Muscle of leg (tissue), 3 donors: ENCODE measurements at regions not wholly inside any gene's neighbourhood (a gene's known extent, or its start where the extent isn't known, plus 50 kb on each side); places are given as distances from the start of the nearest gene placed in this dataset.

Experiments used
- DNase-seq: peaks from one replicate; pipeline ENCODE4 v3.0.0; 2013
- H3K27ac ChIP-seq: one replicate; pipeline ENCODE4 v1.5.1; 2013; ENCODE audit warnings: mild to moderate bottlenecking, low read length, control low read depth
- H3K27me3 ChIP-seq: one replicate; pipeline ENCODE4 v1.6.1; 2013; ENCODE audit warnings: low read length; ENCODE audit not compliant: control insufficient read depth, insufficient read depth
- H3K36me3 ChIP-seq: one replicate; pipeline ENCODE4 v1.6.1; 2013; ENCODE audit warnings: low read length; ENCODE audit not compliant: control insufficient read depth, insufficient read depth
- H3K4me1 ChIP-seq: one replicate; pipeline ENCODE4 v1.6.1; 2013; ENCODE audit warnings: low read length; ENCODE audit not compliant: control insufficient read depth, insufficient read depth
- H3K4me3 ChIP-seq: one replicate; pipeline ENCODE4 v1.5.1; 2013; ENCODE audit warnings: low read length, control low read depth
- H3K9me3 ChIP-seq: replicated peaks from 2 replicates; pipeline ENCODE4 v1.6.1; 2013; ENCODE audit warnings: low read depth, low read length; ENCODE audit not compliant: control insufficient read depth
- WGBS: methylation state at CpG from one replicate; pipeline ENCODE4 v1.1.5; 2013; ENCODE audit warnings: missing lambda C conversion rate; ENCODE audit not compliant: insufficient coverage; 5-methylcytosine and 5-hydroxymethylcytosine counted together

- Histone ChIP-seq H3K36me3 (no peaks in the 10 kb centered on the region), H3K27me3 (no peaks in the 10 kb centered on the region), H3K27ac (no peak overlapping the region), H3K4me1 (no peaks in the 10 kb centered on the region), H3K4me3 (no peak overlapping the region), H3K9me3 (peaks cover 3% of the 10 kb centered on the region)
- no peak for DNase-seq
Measured at GRCh38 chr6:95387845-95388244, 189.5 kb upstream of the MANEA start.

DNA sequence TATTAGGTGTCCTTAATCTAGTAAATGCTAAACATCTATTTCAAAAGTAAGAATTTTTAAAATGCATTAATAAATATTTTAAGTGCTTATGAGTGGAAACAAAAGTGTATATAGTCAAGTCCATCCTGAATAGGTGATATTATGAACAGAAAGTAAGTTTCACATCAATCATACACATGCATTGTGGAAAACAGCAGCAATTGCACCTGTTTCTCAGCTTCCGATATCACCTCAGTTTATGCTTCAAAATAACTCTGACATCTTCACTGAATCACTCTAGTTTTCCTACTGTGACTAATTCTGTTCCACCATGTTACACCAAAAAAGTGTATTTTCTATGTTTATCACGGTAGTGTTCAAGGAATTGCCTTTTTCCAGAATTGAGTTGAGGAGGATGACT, 172.6 kb upstream of the MANEA start:
- Histone ChIP-seq H3K4me3 (no peak overlapping the region), H3K9me3 (no peaks in the 10 kb centered on the region), H3K4me1 (no peaks in the 10 kb centered on the region), H3K27me3 (no peaks in the 10 kb centered on the region), H3K36me3 (no peaks in the 10 kb centered on the region), H3K27ac (no peak overlapping the region)
- WGBS, result no CpG with 5 or more reads among the region's 2 CpGs
- no peak for DNase-seq

GRCh38 chr6:95408111-95408510, 169.2 kb upstream of the MANEA start:
- WGBS, result no CpG with 5 or more reads among the region's 1 CpG
- H3K4me3 ChIP-seq, result no peak overlapping the region
- H3K36me3 ChIP-seq, result no peaks in the 10 kb centered on the region
- no peak for DNase-seq
- no peaks in the 10 kb centered on the region for H3K9me3 ChIP-seq
- H3K27ac ChIP-seq, result no peak overlapping the region
- no peaks in the 10 kb centered on the region for H3K27me3 ChIP-seq
- H3K4me1 ChIP-seq, result no peaks in the 10 kb centered on the region

- no peak for DNase-seq
- Histone ChIP-seq H3K4me1 (no peaks in the 10 kb centered on the region), H3K36me3 (no peaks in the 10 kb centered on the region), H3K4me3 (no peak overlapping the region), H3K27ac (no peak overlapping the region), H3K27me3 (no peaks in the 10 kb centered on the region), H3K9me3 (no peaks in the 10 kb centered on the region)
- 36% methylated on average over 2 of the region's 3 CpGs for WGBS
Measured at GRCh38 chr6:95410168-95410567, 167.2 kb upstream of the MANEA start.

- H3K4me1 ChIP-seq, result no peaks in the 10 kb centered on the region
- H3K27me3 ChIP-seq, result no peaks in the 10 kb centered on the region
- H3K36me3 ChIP-seq, result no peaks in the 10 kb centered on the region
- no peaks in the 10 kb centered on the region for H3K9me3 ChIP-seq
- no CpG with 5 or more reads among the region's 2 CpGs for WGBS
- H3K4me3 ChIP-seq, result no peak overlapping the region
- no peak overlapping the region for H3K27ac ChIP-seq
- DNase-seq, result no peak
Measured at GRCh38 chr6:95413789-95414188, 163.5 kb upstream of the MANEA start.

GRCh38 chr6:95417856-95418255, 159.5 kb upstream of the MANEA start:
- H3K4me3 ChIP-seq, result no peak overlapping the region
- no peaks in the 10 kb centered on the region for H3K36me3 ChIP-seq
- H3K9me3 ChIP-seq, result peaks cover 8% of the 10 kb centered on the region
- no peaks in the 10 kb centered on the region for H3K27me3 ChIP-seq
- H3K27ac ChIP-seq, result no peak overlapping the region
- DNase-seq, result no peak
- H3K4me1 ChIP-seq, result no peaks in the 10 kb centered on the region
- no CpG with 5 or more reads among the region's 1 CpG for WGBS

GRCh38 chr6:95420792-95421191, 156.5 kb upstream of the MANEA start:
- H3K4me1 ChIP-seq, result no peaks in the 10 kb centered on the region
- no peak overlapping the region for H3K4me3 ChIP-seq
- no peak overlapping the region for H3K27ac ChIP-seq
- H3K9me3 ChIP-seq, result peaks cover 8% of the 10 kb centered on the region
- DNase-seq, result no peak
- no peaks in the 10 kb centered on the region for H3K27me3 ChIP-seq
- H3K36me3 ChIP-seq, result no peaks in the 10 kb centered on the region

GRCh38 chr6:95423331-95423730, 154.0 kb upstream of the MANEA start:
- peaks cover 8% of the 10 kb centered on the region for H3K9me3 ChIP-seq
- DNase-seq, result no peak
- WGBS, result 50% methylated on average over 1 of the region's 1 CpG
- no peaks in the 10 kb centered on the region for H3K36me3 ChIP-seq
- H3K27me3 ChIP-seq, result no peaks in the 10 kb centered on the region
- no peaks in the 10 kb centered on the region for H3K4me1 ChIP-seq
- H3K4me3 ChIP-seq, result no peak overlapping the region
- H3K27ac ChIP-seq, result no peak overlapping the region

DNA sequence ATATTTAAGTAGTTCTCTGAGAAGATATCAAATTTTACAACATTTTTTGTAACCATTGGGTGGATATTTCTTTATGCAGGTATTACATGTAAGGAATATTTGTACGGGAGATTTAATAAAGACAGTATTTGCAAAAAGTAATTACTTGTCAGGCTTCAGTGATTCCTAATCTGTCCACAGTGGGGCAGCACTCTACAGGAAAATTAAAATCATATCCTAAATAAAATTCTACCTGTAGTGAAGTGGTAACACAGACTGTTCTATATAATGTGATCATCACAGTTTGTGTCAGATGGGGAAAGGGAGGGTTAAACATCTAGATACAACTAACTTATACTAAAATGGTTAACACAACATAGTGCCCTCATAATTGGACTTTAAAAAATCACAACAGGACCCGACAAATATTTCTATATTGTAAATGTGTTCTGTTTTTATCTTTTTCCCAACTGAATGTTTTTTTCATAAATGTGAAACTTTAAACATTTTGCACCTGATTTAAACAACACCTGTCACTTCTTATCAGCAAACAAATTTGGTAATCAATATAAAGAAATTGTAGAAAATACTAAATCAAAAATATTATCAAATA, 145.6 kb upstream of the MANEA start:
- Histone ChIP-seq H3K36me3 (no peaks in the 10 kb centered on the region), H3K27me3 (no peaks in the 10 kb centered on the region), H3K4me3 (no peak overlapping the region), H3K27ac (no peak overlapping the region), H3K9me3 (no peaks in the 10 kb centered on the region), H3K4me1 (no peaks in the 10 kb centered on the region)
- no CpG with 5 or more reads among the region's 2 CpGs for WGBS
- peak; percentile 16 for DNase-seq

DNA sequence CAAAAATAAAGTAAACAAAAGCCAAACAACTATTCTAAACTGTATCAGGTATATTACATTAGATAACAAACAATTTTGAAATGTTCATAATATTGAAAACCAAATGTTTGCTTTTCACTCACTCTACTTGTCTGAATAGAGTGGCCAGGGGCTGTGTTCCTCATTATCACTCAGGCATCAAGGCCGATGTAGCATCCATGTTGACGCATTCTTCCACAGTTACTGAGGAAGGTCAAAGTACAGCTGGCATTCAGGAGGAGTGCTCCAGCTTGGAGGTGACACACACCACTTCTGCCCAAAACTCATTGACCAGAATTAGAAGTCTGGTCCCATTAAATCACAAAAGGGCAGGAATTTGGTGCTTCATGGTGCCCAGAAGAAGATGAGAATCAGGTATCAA, 137.6 kb upstream of the MANEA start:
- no peak for DNase-seq
- H3K27ac ChIP-seq, result no peak overlapping the region
- H3K4me1 ChIP-seq, result no peaks in the 10 kb centered on the region
- no peaks in the 10 kb centered on the region for H3K36me3 ChIP-seq
- H3K4me3 ChIP-seq, result no peak overlapping the region
- H3K9me3 ChIP-seq, result no peaks in the 10 kb centered on the region
- H3K27me3 ChIP-seq, result no peaks in the 10 kb centered on the region
- WGBS, result 90% methylated on average over 2 of the region's 2 CpGs

- H3K36me3 ChIP-seq, result no peaks in the 10 kb centered on the region
- H3K4me3 ChIP-seq, result no peak overlapping the region
- no peaks in the 10 kb centered on the region for H3K4me1 ChIP-seq
- no peak for DNase-seq
- no peak overlapping the region for H3K27ac ChIP-seq
- no peaks in the 10 kb centered on the region for H3K27me3 ChIP-seq
- 89% methylated on average over 1 of the region's 4 CpGs for WGBS
- H3K9me3 ChIP-seq, result no peaks in the 10 kb centered on the region
Measured at GRCh38 chr6:95448208-95448607, 129.1 kb upstream of the MANEA start.
